Endothelial cell of umbilical vein (primary cell): ENCODE measurements at regions not wholly inside any gene's neighbourhood (a gene's known extent, or its start where the extent isn't known, plus 50 kb on each side); places are given as distances from the start of the nearest gene placed in this dataset.

Experiments used
- BruUV-seq: library from RNA; stranded (reverse); fragments of 400-500 nt; replicated peaks from 2 replicates; lab custom pipeline; 2021; lab: Mats Ljungman, UMichigan
- CTCF ChIA-PET: fragments of 300-600, 350-600 bp; sonication (Branson Sonifier 250); formaldehyde crosslinking; loops from one replicate; lab custom pipeline; 2021; ENCODE audit warnings: antibody characterized with exemption, inconsistent platforms; lab: Charles Lee
- POLR2A ChIA-PET: fragments of 300-600, 350-600 bp; sonication (Branson Sonifier 250); formaldehyde crosslinking; loops from one replicate; lab custom pipeline; 2021; ENCODE audit warnings: antibody characterized with exemption, inconsistent platforms; lab: Charles Lee
- DNase-seq: peaks from one replicate; pipeline ENCODE4 v3.0.0-alpha.2; 2011; ENCODE audit warnings: low read depth, low spot score
- FAIRE-seq: peaks from 2 replicates; lab custom pipeline; 2011; peaks lifted over from hg19 to GRCh38; lab: Jason Lieb, UNC
- H2AFZ ChIP-seq: 2 replicates; pipeline ENCODE4 v1.6.0; 2012; ENCODE audit warnings: low read depth, low read length, control low read depth, inconsistent platforms
- H3K27ac ChIP-seq: 2 replicates; pipeline ENCODE4 v1.5.1; 2011; ENCODE audit warnings: low read depth, mild to moderate bottlenecking, control low read depth, low read length, moderate library complexity; ENCODE audit not compliant: insufficient read depth
- H3K27me3 ChIP-seq, 2 experiments: 2 replicates each; pipeline versions ENCODE4 v1.6.0 to v1.6.1; 2011; ENCODE audit warnings: low read length in 2 of 2, mixed read lengths in 1 of 2; ENCODE audit not compliant: control insufficient read depth in 2 of 2, insufficient read depth in 2 of 2
- H3K36me3 ChIP-seq, 2 experiments: 2 replicates in 1 of 2; 3 replicates in 1 of 2; pipeline ENCODE4 v1.5.1; 2011; ENCODE audit warnings: low read length in 2 of 2, mild to moderate bottlenecking in 1 of 2, moderate library complexity in 1 of 2; ENCODE audit not compliant: control insufficient read depth in 2 of 2, insufficient read depth in 2 of 2; ENCODE audit errors: extremely low read depth in 1 of 2
- H3K4me1 ChIP-seq: 3 replicates; pipeline ENCODE4 v1.5.1; 2011; ENCODE audit warnings: mild to moderate bottlenecking, low read length; ENCODE audit not compliant: control insufficient read depth, insufficient read depth; ENCODE audit errors: extremely low read depth
- H3K4me2 ChIP-seq: 2 replicates; pipeline ENCODE4 v1.6.1; 2011; ENCODE audit warnings: low read length, control low read depth, mixed read lengths; ENCODE audit not compliant: insufficient read depth
- H3K4me3 ChIP-seq, 3 experiments: fragments of 200-600 bp in 1 of 3; sonication (generic), shearing (Covaris generic) in 1 of 3; replicated peaks in 1 of 3; 2 replicates each; pipeline ENCODE4 v1.5.1; 2011 to 2016; ENCODE audit warnings: control low read depth in 3 of 3, low read length in 3 of 3, mild to moderate bottlenecking in 2 of 3, inconsistent platforms in 1 of 3, low read depth in 1 of 3, moderate library complexity in 1 of 3; ENCODE audit not compliant: insufficient read depth in 1 of 3
- H3K79me2 ChIP-seq: 2 replicates; pipeline ENCODE4 v1.6.0; 2012; ENCODE audit warnings: low read length, inconsistent platforms; ENCODE audit not compliant: control insufficient read depth, insufficient read depth
- H3K9ac ChIP-seq: replicated peaks from 2 replicates; pipeline ENCODE3; 2011; ENCODE audit warnings: low read length, control low read depth; ENCODE audit not compliant: insufficient read depth; ENCODE audit errors: extremely low read depth
- H3K9me1 ChIP-seq: replicated peaks from 3 replicates; pipeline ENCODE4 v1.6.0; 2011; ENCODE audit warnings: mild to moderate bottlenecking, low read length; ENCODE audit not compliant: control insufficient read depth, insufficient read depth; ENCODE audit errors: extremely low read depth
- H3K9me3 ChIP-seq: replicated peaks from 2 replicates; pipeline ENCODE4 v1.5.1; 2012; ENCODE audit warnings: low read length, inconsistent platforms; ENCODE audit not compliant: control insufficient read depth, insufficient read depth
- H4K20me1 ChIP-seq: replicated peaks from 2 replicates; pipeline ENCODE3; 2011; ENCODE audit warnings: mild to moderate bottlenecking, low read length; ENCODE audit not compliant: control insufficient read depth, insufficient read depth; ENCODE audit errors: extremely low read depth
- EZH2 ChIP-seq: IDR thresholded peaks from 2 replicates; pipeline ENCODE4 v1.6.1; 2012; ENCODE audit warnings: borderline replicate concordance, low read depth, mild to moderate bottlenecking, moderate library complexity, low read length, inconsistent platforms; ENCODE audit not compliant: severe bottlenecking
- FOS ChIP-seq: IDR thresholded peaks from 2 replicates; pipeline ENCODE4 v1.6.1; 2011; ENCODE audit warnings: mild to moderate bottlenecking, low read length, moderate library complexity, borderline replicate concordance; ENCODE audit not compliant: insufficient read depth
- GATA2 ChIP-seq: IDR thresholded peaks from 2 replicates; pipeline ENCODE4 v1.7.0; 2011; ENCODE audit warnings: low read depth, mild to moderate bottlenecking, moderate library complexity, mixed read lengths, low read length; ENCODE audit not compliant: insufficient read length, insufficient read depth
- JUN ChIP-seq: IDR thresholded peaks from 2 replicates; pipeline ENCODE4 v1.6.1; 2011; ENCODE audit warnings: borderline replicate concordance, low read depth; ENCODE audit not compliant: insufficient read length, insufficient read depth
- MAX ChIP-seq: IDR thresholded peaks from 2 replicates; pipeline ENCODE4 v1.6.1; 2011; ENCODE audit not compliant: insufficient read depth, insufficient read length
- MYC ChIP-seq: IDR thresholded peaks from one replicate; pipeline ENCODE4 v1.6.1; 2011; ENCODE audit warnings: mild to moderate bottlenecking, low read depth, low read length
- POLR2A ChIP-seq: IDR thresholded peaks from 2 replicates; pipeline ENCODE4 v1.6.1; 2012; ENCODE audit warnings: low read depth, mild to moderate bottlenecking, control low read depth, low read length
- POLR2AphosphoS5 ChIP-seq: IDR thresholded peaks from 2 replicates; pipeline ENCODE4 v1.6.1; 2012; ENCODE audit warnings: low read depth, mild to moderate bottlenecking, control low read depth, low read length, moderate library complexity; ENCODE audit not compliant: insufficient read depth
- dilution Hi-C: fragments of 300-500 bp; cut with MboI; formaldehyde crosslinking; loops from one replicate; pipeline ENCODE4 v1.15.0; 2019; ENCODE audit warnings: low sequenced_read_pairs; ENCODE audit not compliant: extremely low pct_ligation_motif_present
- intact Hi-C: fragments of 100-400 bp; cut with micrococcal nuclease; formaldehyde crosslinking; loops from one replicate; pipeline ENCODE4 v1.10.0; 2022
- TF ChIP-seq, protein P1 (sequence below), 2 donors: IDR thresholded peaks; 1 replicate in 1 of 2; 2 replicates in 1 of 2; pipeline ENCODE4 v1.5.1; 2011; ENCODE audit warnings: low read length in 2 of 2, mild to moderate bottlenecking in 2 of 2, moderate library complexity in 2 of 2, control low read depth in 1 of 2, inconsistent platforms in 1 of 2, low read depth in 1 of 2; ENCODE audit not compliant: insufficient read depth in 1 of 2; ENCODE audit errors: extremely low read depth in 1 of 2

DNA sequence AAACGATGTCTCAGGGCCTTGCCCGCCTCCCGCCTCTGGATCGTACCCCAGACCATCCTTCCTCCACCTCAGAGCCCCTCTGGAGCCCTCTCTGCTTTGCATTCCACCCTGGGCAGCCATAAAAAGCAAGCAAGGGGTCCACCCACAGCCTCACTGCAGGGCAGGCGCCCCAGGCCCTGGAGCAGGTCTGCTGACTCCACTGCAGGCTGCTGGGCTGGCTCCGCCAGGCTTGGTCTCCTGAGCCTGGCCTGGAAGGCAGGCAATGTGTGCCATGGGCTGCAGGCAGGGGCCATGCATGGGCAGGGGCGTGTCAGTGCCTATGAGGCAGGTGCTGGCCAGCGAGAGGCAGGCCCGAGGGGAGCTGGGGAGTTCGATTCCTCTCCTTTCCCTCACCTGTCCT lies 186.0 kb downstream of the ANKRD30B start:
- H3K36me3 ChIP-seq: no peaks in the 10 kb centered on the region
- H3K9me3 ChIP-seq: no peaks in the 10 kb centered on the region
- no peak overlapping the region for H3K4me3 ChIP-seq
- FAIRE-seq (no peak), DNase-seq (no peak)
- BruUV-seq: no TSS peak
- dilution Hi-C loops: no loop called here
- no peaks in the 10 kb centered on the region for H4K20me1 ChIP-seq
- POLR2A ChIA-PET: no interaction called here
- H3K9ac ChIP-seq: no peak overlapping the region
- no peak overlapping the region for H2AFZ ChIP-seq
- TF ChIP-seq POLR2A (no peak), EZH2 (no peak), MAX (no peak), GATA2 (no peak), POLR2AphosphoS5 (no peak), MYC (no peak), FOS (no peak), JUN (no peak)
- TF ChIP-seq, protein P1, sequence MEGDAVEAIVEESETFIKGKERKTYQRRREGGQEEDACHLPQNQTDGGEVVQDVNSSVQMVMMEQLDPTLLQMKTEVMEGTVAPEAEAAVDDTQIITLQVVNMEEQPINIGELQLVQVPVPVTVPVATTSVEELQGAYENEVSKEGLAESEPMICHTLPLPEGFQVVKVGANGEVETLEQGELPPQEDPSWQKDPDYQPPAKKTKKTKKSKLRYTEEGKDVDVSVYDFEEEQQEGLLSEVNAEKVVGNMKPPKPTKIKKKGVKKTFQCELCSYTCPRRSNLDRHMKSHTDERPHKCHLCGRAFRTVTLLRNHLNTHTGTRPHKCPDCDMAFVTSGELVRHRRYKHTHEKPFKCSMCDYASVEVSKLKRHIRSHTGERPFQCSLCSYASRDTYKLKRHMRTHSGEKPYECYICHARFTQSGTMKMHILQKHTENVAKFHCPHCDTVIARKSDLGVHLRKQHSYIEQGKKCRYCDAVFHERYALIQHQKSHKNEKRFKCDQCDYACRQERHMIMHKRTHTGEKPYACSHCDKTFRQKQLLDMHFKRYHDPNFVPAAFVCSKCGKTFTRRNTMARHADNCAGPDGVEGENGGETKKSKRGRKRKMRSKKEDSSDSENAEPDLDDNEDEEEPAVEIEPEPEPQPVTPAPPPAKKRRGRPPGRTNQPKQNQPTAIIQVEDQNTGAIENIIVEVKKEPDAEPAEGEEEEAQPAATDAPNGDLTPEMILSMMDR (IDR thresholded peaks at IDR 0.05; ENCODE audit: extremely low read depth in 1 of 2, insufficient read depth in 1 of 2, low read depth in 1 of 2, low read length in 2 of 2): no peak
- no peaks in the 10 kb centered on the region for H3K9me1 ChIP-seq
- no peaks in the 10 kb centered on the region for H3K79me2 ChIP-seq
- intact Hi-C loops: no loop called here
- CTCF ChIA-PET: no interaction called here
- H3K4me2 ChIP-seq: no peak overlapping the region
- H3K27me3 ChIP-seq: no peaks in the 10 kb centered on the region
- no peak overlapping the region for H3K27ac ChIP-seq
- no peaks in the 10 kb centered on the region for H3K4me1 ChIP-seq
